Epithelial cell of prostate (primary cell): ENCODE measurements at regions not wholly inside any gene's neighbourhood (a gene's known extent, or its start where the extent isn't known, plus 50 kb on each side); places are given as distances from the start of the nearest gene placed in this dataset.
A peak's percentile ranks its signal among the peaks of the same experiment; 100 is the strongest.

Experiments used
- DNase-seq: peaks from one replicate; pipeline ENCODE4 v3.0.0-alpha.2; 2011; ENCODE audit warnings: low read depth, low spot score
- H3K27ac ChIP-seq: fragments of 450-650 bp; 2 replicates; pipeline ENCODE4 v1.5.1; 2017; ENCODE audit warnings: mild to moderate bottlenecking

- no peak overlapping the region for H3K27ac ChIP-seq
- no peak for DNase-seq
These were observed 648.6 kb upstream of the AGA start for GRCh38 chr4:178090640-178091411.

GRCh38 chr4:178102139-178102538 lies 659.9 kb upstream of the AGA start:
- DNase-seq, result no peak
- no peak overlapping the region for H3K27ac ChIP-seq

GRCh38 chr4:178105242-178105641 lies 663.0 kb upstream of the AGA start:
- H3K27ac ChIP-seq, result no peak overlapping the region
- DNase-seq, result no peak

GRCh38 chr4:178136736-178137345 lies 694.6 kb upstream of the AGA start:
- no peak for DNase-seq
- no peak overlapping the region for H3K27ac ChIP-seq

GRCh38 chr4:178137732-178138471 lies 695.7 kb upstream of the AGA start:
- H3K27ac ChIP-seq, result no peak overlapping the region
- DNase-seq, result no peak

GRCh38 chr4:178138491-178138890 lies 696.3 kb upstream of the AGA start:
- no peak overlapping the region for H3K27ac ChIP-seq
- no peak for DNase-seq

- H3K27ac ChIP-seq, result no peak overlapping the region
- DNase-seq, result no peak
These were observed 698.2 kb upstream of the AGA start for GRCh38 chr4:178140326-178140915.

- DNase-seq, result no peak
- no peak overlapping the region for H3K27ac ChIP-seq
These were observed 700.5 kb upstream of the AGA start for GRCh38 chr4:178142724-178143123.

GRCh38 chr4:178148106-178148505 lies 705.9 kb upstream of the AGA start:
- DNase-seq, result peak; percentile 10
- peak overlapping the region; percentile 48 for H3K27ac ChIP-seq

- no peak for DNase-seq
- no peak overlapping the region for H3K27ac ChIP-seq
These were observed 723.2 kb upstream of the AGA start for GRCh38 chr4:178165251-178165950.

- no peak for DNase-seq
- H3K27ac ChIP-seq, result no peak overlapping the region
These were observed 723.7 kb upstream of the AGA start for GRCh38 chr4:178165951-178166308.

- H3K27ac ChIP-seq, result no peak overlapping the region
- no peak for DNase-seq
These were observed 731.5 kb upstream of the AGA start for GRCh38 chr4:178173771-178174170.

- no peak overlapping the region for H3K27ac ChIP-seq
- DNase-seq, result no peak
These were observed 732.5 kb upstream of the AGA start for GRCh38 chr4:178174756-178175155.

- H3K27ac ChIP-seq, result no peak overlapping the region
- no peak for DNase-seq
These were observed 743.3 kb upstream of the AGA start for GRCh38 chr4:178185517-178185916.

- no peak for DNase-seq
- H3K27ac ChIP-seq, result no peak overlapping the region
These were observed 750.4 kb upstream of the AGA start for GRCh38 chr4:178192611-178193010.

GRCh38 chr4:178196751-178197374 lies 754.6 kb upstream of the AGA start:
- no peak overlapping the region for H3K27ac ChIP-seq

GRCh38 chr4:178198691-178199090 lies 756.5 kb upstream of the AGA start:
- DNase-seq, result no peak

More at GRCh38 chr4:178196751-178197374, 754.6 kb upstream of the AGA start:
- DNase-seq, result no peak

GRCh38 chr4:178202422-178202821 lies 760.2 kb upstream of the AGA start:
- H3K27ac ChIP-seq, result no peak overlapping the region
- DNase-seq, result no peak

More at GRCh38 chr4:178198691-178199090, 756.5 kb upstream of the AGA start:
- no peak overlapping the region for H3K27ac ChIP-seq

GRCh38 chr4:178205826-178206225 lies 763.6 kb upstream of the AGA start:
- H3K27ac ChIP-seq, result no peak overlapping the region
- no peak for DNase-seq

GRCh38 chr4:178215309-178215708 lies 773.1 kb upstream of the AGA start:
- H3K27ac ChIP-seq, result no peak overlapping the region
- no peak for DNase-seq
